ENCODE measurements at regions not wholly inside any gene's neighbourhood (a gene's known extent, or its start where the extent isn't known, plus 50 kb on each side); places are given as distances from the start of the nearest gene placed in this dataset.

DNA sequence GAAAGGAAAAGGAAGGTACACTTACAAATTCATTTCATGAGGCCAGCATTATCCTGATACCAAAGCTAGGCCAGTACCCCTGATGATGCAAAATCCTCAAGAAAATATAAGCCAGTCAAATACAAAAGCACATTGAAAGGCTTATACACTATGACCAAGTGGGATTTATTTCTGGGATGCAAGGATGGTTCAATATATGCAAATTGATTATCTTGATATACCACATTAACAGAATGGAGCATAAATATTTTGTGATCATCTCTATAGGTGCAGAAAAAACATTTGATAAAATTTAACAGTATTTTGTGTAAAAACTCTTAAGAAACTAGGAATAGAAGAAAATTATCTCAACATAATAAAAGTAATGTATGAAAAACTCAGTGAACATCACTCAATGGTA lies 97.0 kb upstream of the BCAT1 start:
- TF ChIP-seq, protein P1, sequence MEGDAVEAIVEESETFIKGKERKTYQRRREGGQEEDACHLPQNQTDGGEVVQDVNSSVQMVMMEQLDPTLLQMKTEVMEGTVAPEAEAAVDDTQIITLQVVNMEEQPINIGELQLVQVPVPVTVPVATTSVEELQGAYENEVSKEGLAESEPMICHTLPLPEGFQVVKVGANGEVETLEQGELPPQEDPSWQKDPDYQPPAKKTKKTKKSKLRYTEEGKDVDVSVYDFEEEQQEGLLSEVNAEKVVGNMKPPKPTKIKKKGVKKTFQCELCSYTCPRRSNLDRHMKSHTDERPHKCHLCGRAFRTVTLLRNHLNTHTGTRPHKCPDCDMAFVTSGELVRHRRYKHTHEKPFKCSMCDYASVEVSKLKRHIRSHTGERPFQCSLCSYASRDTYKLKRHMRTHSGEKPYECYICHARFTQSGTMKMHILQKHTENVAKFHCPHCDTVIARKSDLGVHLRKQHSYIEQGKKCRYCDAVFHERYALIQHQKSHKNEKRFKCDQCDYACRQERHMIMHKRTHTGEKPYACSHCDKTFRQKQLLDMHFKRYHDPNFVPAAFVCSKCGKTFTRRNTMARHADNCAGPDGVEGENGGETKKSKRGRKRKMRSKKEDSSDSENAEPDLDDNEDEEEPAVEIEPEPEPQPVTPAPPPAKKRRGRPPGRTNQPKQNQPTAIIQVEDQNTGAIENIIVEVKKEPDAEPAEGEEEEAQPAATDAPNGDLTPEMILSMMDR (IDR thresholded peaks at IDR 0.05) = no peak
- no peak for TF ChIP-seq POLR2A (IDR thresholded peaks at IDR 0.05)
